HEK293T (cell line): ENCODE measurements at regions not wholly inside any gene's neighbourhood (a gene's known extent, or its start where the extent isn't known, plus 50 kb on each side); places are given as distances from the start of the nearest gene placed in this dataset.

Experiments
- CTCF ChIA-PET: fragments of 350-600 bp; formaldehyde crosslinking; extraction: SDS; loops from one replicate; lab custom pipeline; 2021; ENCODE audit warnings: antibody characterized with exemption, inconsistent platforms; lab: Yijun Ruan, JAX
- POLR2A ChIA-PET: fragments of 350-600 bp; formaldehyde crosslinking; extraction: SDS; loops from one replicate; lab custom pipeline; 2020; ENCODE audit warnings: antibody characterized with exemption, inconsistent platforms; lab: Yijun Ruan, JAX
- DNase-seq: peaks from one replicate; pipeline ENCODE4 v3.0.0; 2012; ENCODE audit warnings: mixed read lengths; ENCODE audit errors: extremely low spot score
- ARNT ChIP-seq: fragments of 450-650 bp; IDR thresholded peaks from 2 replicates; pipeline ENCODE4 v1.6.1; 2017; ENCODE audit warnings: mild to moderate bottlenecking
- BHLHE40 ChIP-seq: fragments of 450-650 bp; IDR thresholded peaks from 2 replicates; pipeline ENCODE4 v1.6.1; 2016; ENCODE audit warnings: mild to moderate bottlenecking, moderate library complexity, borderline replicate concordance
- CTBP1 ChIP-seq: fragments of 450-650 bp; IDR thresholded peaks from 2 replicates; pipeline ENCODE4 v1.6.1; 2016; ENCODE audit warnings: borderline replicate concordance
- ELF4 ChIP-seq: fragments of 450-650 bp; IDR thresholded peaks from 2 replicates; pipeline ENCODE4 v1.6.1; 2017; ENCODE audit warnings: antibody characterized with exemption
- FOXA1 ChIP-seq: fragments of 450-650 bp; IDR thresholded peaks from 2 replicates; pipeline ENCODE4 v1.6.1; 2016; ENCODE audit warnings: mild to moderate bottlenecking
- FOXK2 ChIP-seq: fragments of 450-650 bp; IDR thresholded peaks from 2 replicates; pipeline ENCODE4 v1.6.1; 2016; ENCODE audit warnings: mild to moderate bottlenecking
- FOXM1 ChIP-seq: fragments of 450-650 bp; IDR thresholded peaks from 2 replicates; pipeline ENCODE4 v1.6.1; 2017; ENCODE audit warnings: mild to moderate bottlenecking, borderline replicate concordance
- HDGF ChIP-seq: fragments of 450-650 bp; IDR thresholded peaks from 2 replicates; pipeline ENCODE4 v1.6.1; 2017; ENCODE audit warnings: antibody characterized with exemption, borderline replicate concordance
- L3MBTL2 ChIP-seq: fragments of 450-650 bp; conservative IDR thresholded peaks from 2 replicates; pipeline ENCODE4 v1.6.1; 2016; ENCODE audit warnings: mild to moderate bottlenecking
- LEF1 ChIP-seq: fragments of 450-650 bp; IDR thresholded peaks from 2 replicates; pipeline ENCODE4 v1.6.1; 2017; ENCODE audit warnings: mild to moderate bottlenecking, borderline replicate concordance
- NFRKB ChIP-seq: fragments of 450-650 bp; IDR thresholded peaks from 2 replicates; pipeline ENCODE4 v1.6.1; 2016; ENCODE audit warnings: mild to moderate bottlenecking, moderate library complexity
- PKNOX1 ChIP-seq: fragments of 450-650 bp; IDR thresholded peaks from 2 replicates; pipeline ENCODE4 v1.6.1; 2016
- SP1 ChIP-seq: fragments of 450-650 bp; IDR thresholded peaks from 2 replicates; pipeline ENCODE4 v1.6.1; 2017
- SUZ12 ChIP-seq: fragments of 450-650 bp; IDR thresholded peaks from 2 replicates; pipeline ENCODE4 v1.6.1; 2016; ENCODE audit warnings: mild to moderate bottlenecking
- TARDBP ChIP-seq: fragments of 450-650 bp; IDR thresholded peaks from 2 replicates; pipeline ENCODE4 v1.6.1; 2016
- ZNF384 ChIP-seq: fragments of 450-650 bp; IDR thresholded peaks from 2 replicates; pipeline ENCODE4 v1.6.1; 2016

GRCh38 chr4:58808817-58809216, 1698.6 kb upstream of the IGFBP7 start:
- TF ChIP-seq SP1, result no peak
- TF ChIP-seq CTBP1, result no peak
- TF ChIP-seq TARDBP, result no peak
- no peak for TF ChIP-seq FOXK2
- no peak for TF ChIP-seq ZNF384
- no peak for TF ChIP-seq SUZ12
- no peak for TF ChIP-seq FOXA1
- no peak for TF ChIP-seq LEF1
- no peak for TF ChIP-seq HDGF
- no peak for TF ChIP-seq L3MBTL2
- TF ChIP-seq NFRKB, result no peak
- TF ChIP-seq ELF4, result no peak
- no peak for TF ChIP-seq PKNOX1
- TF ChIP-seq FOXM1, result no peak
- TF ChIP-seq ARNT, result no peak
- TF ChIP-seq BHLHE40, result no peak
- no peak for DNase-seq
- POLR2A ChIA-PET, result no interaction called here
- CTCF ChIA-PET, result no interaction called here

- POLR2A ChIA-PET, result no interaction called here
- no peak for TF ChIP-seq FOXM1
- no peak for TF ChIP-seq ZNF384
- no peak for TF ChIP-seq ELF4
- no peak for TF ChIP-seq LEF1
- no peak for TF ChIP-seq BHLHE40
- TF ChIP-seq SP1, result no peak
- TF ChIP-seq NFRKB, result no peak
- no peak for TF ChIP-seq PKNOX1
- no peak for TF ChIP-seq ARNT
- no peak for TF ChIP-seq FOXA1
- no peak for TF ChIP-seq L3MBTL2
These were observed 1697.8 kb upstream of the IGFBP7 start for GRCh38 chr4:58807843-58808615.

GRCh38 chr4:58776627-58777026, 1666.4 kb upstream of the IGFBP7 start:
- ChIA-PET POLR2A (no interaction called here), CTCF (no interaction called here)
- TF ChIP-seq ZNF384 (no peak), ARNT (no peak), PKNOX1 (no peak), FOXK2 (no peak)
- no peak for DNase-seq

More at GRCh38 chr4:58807843-58808615, 1697.8 kb upstream of the IGFBP7 start:
- no peak for DNase-seq
- CTCF ChIA-PET, result no interaction called here

- TF ChIP-seq L3MBTL2, result no peak
- POLR2A ChIA-PET, result no interaction called here
- CTCF ChIA-PET, result no interaction called here
- no peak for DNase-seq
These were observed 1657.4 kb upstream of the IGFBP7 start for GRCh38 chr4:58767598-58767997.

- no peak for DNase-seq
- TF ChIP-seq ELF4 (no peak), SUZ12 (no peak), CTBP1 (no peak), TARDBP (no peak), L3MBTL2 (no peak), SP1 (no peak), FOXK2 (no peak), ZNF384 (no peak), BHLHE40 (no peak)
- POLR2A ChIA-PET, result no interaction called here
- CTCF ChIA-PET, result no interaction called here
These were observed 1656.6 kb upstream of the IGFBP7 start for GRCh38 chr4:58766763-58767162.

GRCh38 chr4:58761563-58761962, 1651.4 kb upstream of the IGFBP7 start:
- no peak for TF ChIP-seq LEF1
- no peak for TF ChIP-seq PKNOX1
- TF ChIP-seq BHLHE40, result no peak
- TF ChIP-seq HDGF, result no peak
- TF ChIP-seq SUZ12, result no peak
- no peak for TF ChIP-seq FOXA1
- TF ChIP-seq L3MBTL2, result no peak
- TF ChIP-seq NFRKB, result no peak
- TF ChIP-seq ZNF384, result no peak
- TF ChIP-seq SP1, result no peak
- no peak for TF ChIP-seq FOXK2
- TF ChIP-seq TARDBP, result no peak
- TF ChIP-seq ARNT, result no peak
- CTCF ChIA-PET, result no interaction called here
- no peak for DNase-seq
- POLR2A ChIA-PET, result no interaction called here
